Endothelial cell of umbilical vein (primary cell): ENCODE measurements at regions not wholly inside any gene's neighbourhood (a gene's known extent, or its start where the extent isn't known, plus 50 kb on each side); places are given as distances from the start of the nearest gene placed in this dataset.

Source experiments
- BruUV-seq: library from RNA; stranded (reverse); fragments of 400-500 nt; replicated peaks from 2 replicates; lab custom pipeline; 2021; lab: Mats Ljungman, UMichigan
- CTCF ChIA-PET: fragments of 300-600, 350-600 bp; sonication (Branson Sonifier 250); formaldehyde crosslinking; loops from one replicate; lab custom pipeline; 2021; ENCODE audit warnings: antibody characterized with exemption, inconsistent platforms; lab: Charles Lee
- POLR2A ChIA-PET: fragments of 300-600, 350-600 bp; sonication (Branson Sonifier 250); formaldehyde crosslinking; loops from one replicate; lab custom pipeline; 2021; ENCODE audit warnings: antibody characterized with exemption, inconsistent platforms; lab: Charles Lee
- DNase-seq: peaks from one replicate; pipeline ENCODE4 v3.0.0-alpha.2; 2011; ENCODE audit warnings: low read depth, low spot score
- FAIRE-seq: peaks from 2 replicates; lab custom pipeline; 2011; peaks lifted over from hg19 to GRCh38; lab: Jason Lieb, UNC
- H2AFZ ChIP-seq: 2 replicates; pipeline ENCODE4 v1.6.0; 2012; ENCODE audit warnings: low read depth, low read length, control low read depth, inconsistent platforms
- H3K27ac ChIP-seq: 2 replicates; pipeline ENCODE4 v1.5.1; 2011; ENCODE audit warnings: low read depth, mild to moderate bottlenecking, control low read depth, low read length, moderate library complexity; ENCODE audit not compliant: insufficient read depth
- H3K27me3 ChIP-seq, 2 experiments: 2 replicates each; pipeline versions ENCODE4 v1.6.0 to v1.6.1; 2011; ENCODE audit warnings: low read length in 2 of 2, mixed read lengths in 1 of 2; ENCODE audit not compliant: control insufficient read depth in 2 of 2, insufficient read depth in 2 of 2
- H3K36me3 ChIP-seq, 2 experiments: 2 replicates in 1 of 2; 3 replicates in 1 of 2; pipeline ENCODE4 v1.5.1; 2011; ENCODE audit warnings: low read length in 2 of 2, mild to moderate bottlenecking in 1 of 2, moderate library complexity in 1 of 2; ENCODE audit not compliant: control insufficient read depth in 2 of 2, insufficient read depth in 2 of 2; ENCODE audit errors: extremely low read depth in 1 of 2
- H3K4me1 ChIP-seq: 3 replicates; pipeline ENCODE4 v1.5.1; 2011; ENCODE audit warnings: mild to moderate bottlenecking, low read length; ENCODE audit not compliant: control insufficient read depth, insufficient read depth; ENCODE audit errors: extremely low read depth
- H3K4me2 ChIP-seq: 2 replicates; pipeline ENCODE4 v1.6.1; 2011; ENCODE audit warnings: low read length, control low read depth, mixed read lengths; ENCODE audit not compliant: insufficient read depth
- H3K4me3 ChIP-seq, 3 experiments: fragments of 200-600 bp in 1 of 3; sonication (generic), shearing (Covaris generic) in 1 of 3; replicated peaks in 1 of 3; 2 replicates each; pipeline ENCODE4 v1.5.1; 2011 to 2016; ENCODE audit warnings: control low read depth in 3 of 3, low read length in 3 of 3, mild to moderate bottlenecking in 2 of 3, inconsistent platforms in 1 of 3, low read depth in 1 of 3, moderate library complexity in 1 of 3; ENCODE audit not compliant: insufficient read depth in 1 of 3
- H3K79me2 ChIP-seq: 2 replicates; pipeline ENCODE4 v1.6.0; 2012; ENCODE audit warnings: low read length, inconsistent platforms; ENCODE audit not compliant: control insufficient read depth, insufficient read depth
- H3K9ac ChIP-seq: replicated peaks from 2 replicates; pipeline ENCODE3; 2011; ENCODE audit warnings: low read length, control low read depth; ENCODE audit not compliant: insufficient read depth; ENCODE audit errors: extremely low read depth
- H3K9me1 ChIP-seq: replicated peaks from 3 replicates; pipeline ENCODE4 v1.6.0; 2011; ENCODE audit warnings: mild to moderate bottlenecking, low read length; ENCODE audit not compliant: control insufficient read depth, insufficient read depth; ENCODE audit errors: extremely low read depth
- H3K9me3 ChIP-seq: replicated peaks from 2 replicates; pipeline ENCODE4 v1.5.1; 2012; ENCODE audit warnings: low read length, inconsistent platforms; ENCODE audit not compliant: control insufficient read depth, insufficient read depth
- H4K20me1 ChIP-seq: replicated peaks from 2 replicates; pipeline ENCODE3; 2011; ENCODE audit warnings: mild to moderate bottlenecking, low read length; ENCODE audit not compliant: control insufficient read depth, insufficient read depth; ENCODE audit errors: extremely low read depth
- EZH2 ChIP-seq: IDR thresholded peaks from 2 replicates; pipeline ENCODE4 v1.6.1; 2012; ENCODE audit warnings: borderline replicate concordance, low read depth, mild to moderate bottlenecking, moderate library complexity, low read length, inconsistent platforms; ENCODE audit not compliant: severe bottlenecking
- FOS ChIP-seq: IDR thresholded peaks from 2 replicates; pipeline ENCODE4 v1.6.1; 2011; ENCODE audit warnings: mild to moderate bottlenecking, low read length, moderate library complexity, borderline replicate concordance; ENCODE audit not compliant: insufficient read depth
- GATA2 ChIP-seq: IDR thresholded peaks from 2 replicates; pipeline ENCODE4 v1.7.0; 2011; ENCODE audit warnings: low read depth, mild to moderate bottlenecking, moderate library complexity, mixed read lengths, low read length; ENCODE audit not compliant: insufficient read length, insufficient read depth
- JUN ChIP-seq: IDR thresholded peaks from 2 replicates; pipeline ENCODE4 v1.6.1; 2011; ENCODE audit warnings: borderline replicate concordance, low read depth; ENCODE audit not compliant: insufficient read length, insufficient read depth
- MYC ChIP-seq: IDR thresholded peaks from one replicate; pipeline ENCODE4 v1.6.1; 2011; ENCODE audit warnings: mild to moderate bottlenecking, low read depth, low read length
- POLR2A ChIP-seq: IDR thresholded peaks from 2 replicates; pipeline ENCODE4 v1.6.1; 2012; ENCODE audit warnings: low read depth, mild to moderate bottlenecking, control low read depth, low read length
- POLR2AphosphoS5 ChIP-seq: IDR thresholded peaks from 2 replicates; pipeline ENCODE4 v1.6.1; 2012; ENCODE audit warnings: low read depth, mild to moderate bottlenecking, control low read depth, low read length, moderate library complexity; ENCODE audit not compliant: insufficient read depth
- dilution Hi-C: fragments of 300-500 bp; cut with MboI; formaldehyde crosslinking; loops from one replicate; pipeline ENCODE4 v1.15.0; 2019; ENCODE audit warnings: low sequenced_read_pairs; ENCODE audit not compliant: extremely low pct_ligation_motif_present
- intact Hi-C: fragments of 100-400 bp; cut with micrococcal nuclease; formaldehyde crosslinking; loops from one replicate; pipeline ENCODE4 v1.10.0; 2022
- TF ChIP-seq, protein P1 (sequence below): IDR thresholded peaks from 2 replicates; pipeline ENCODE4 v1.6.1; 2011; ENCODE audit not compliant: insufficient read depth, insufficient read length
- TF ChIP-seq, protein P2 (sequence below), 2 donors: IDR thresholded peaks; 1 replicate in 1 of 2; 2 replicates in 1 of 2; pipeline ENCODE4 v1.5.1; 2011; ENCODE audit warnings: low read length in 2 of 2, mild to moderate bottlenecking in 2 of 2, moderate library complexity in 2 of 2, control low read depth in 1 of 2, inconsistent platforms in 1 of 2, low read depth in 1 of 2; ENCODE audit not compliant: insufficient read depth in 1 of 2; ENCODE audit errors: extremely low read depth in 1 of 2

DNA sequence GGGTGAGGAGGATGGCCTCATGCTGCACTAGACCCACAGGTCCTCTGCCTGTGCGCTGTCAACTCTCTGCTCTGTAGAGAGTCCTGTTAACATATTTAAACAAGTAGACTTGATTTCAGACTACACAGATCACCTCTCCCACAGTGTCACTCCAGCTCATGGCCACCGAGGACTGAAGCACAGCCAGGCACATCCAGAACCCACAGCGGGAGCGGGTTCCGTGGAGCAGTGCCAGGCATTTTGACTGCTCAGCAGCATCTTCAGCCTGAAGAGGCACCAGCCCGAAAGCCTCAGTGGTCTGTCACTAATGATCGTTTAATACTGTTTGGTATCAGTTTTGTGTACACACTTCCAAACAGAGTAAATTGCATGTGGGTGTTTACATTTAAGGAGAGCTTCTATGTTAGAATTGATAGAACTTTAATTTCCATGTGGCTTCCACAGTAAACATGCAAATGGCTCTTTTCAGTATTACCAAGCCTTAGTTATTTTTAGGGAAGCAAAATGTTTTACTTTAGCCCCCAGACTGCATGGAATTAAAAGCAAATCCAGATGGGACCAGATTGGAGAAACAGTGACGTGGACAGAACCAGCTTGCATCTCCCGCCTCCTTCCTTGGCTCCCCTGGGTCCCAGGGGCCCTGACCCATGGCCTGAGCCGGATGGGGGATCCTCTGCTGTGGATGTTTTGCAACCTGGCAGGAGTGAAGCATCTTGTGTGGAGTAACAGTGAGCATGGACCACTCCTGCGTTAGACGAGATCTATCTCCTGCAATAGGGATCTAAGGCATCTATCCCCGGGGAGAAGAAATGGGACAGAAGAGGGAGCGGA, 196.7 kb upstream of the CDH4 start:
- H3K4me3 ChIP-seq, result no peak overlapping the region
- H3K36me3 ChIP-seq, result no peaks in the 10 kb centered on the region
- H3K27me3 ChIP-seq, result no peaks in the 10 kb centered on the region
- ChIA-PET POLR2A (no interaction called here), CTCF (no interaction called here)
- intact Hi-C loops (no loop called here), dilution Hi-C loops (no loop called here)
- FAIRE-seq, result no peak
- no peak overlapping the region for H3K9ac ChIP-seq
- no peaks in the 10 kb centered on the region for H3K4me1 ChIP-seq
- H3K9me3 ChIP-seq, result peaks cover 15% of the 10 kb centered on the region
- TF ChIP-seq MYC (no peak), JUN (no peak), FOS (no peak), POLR2A (no peak), POLR2AphosphoS5 (no peak), EZH2 (no peak), GATA2 (no peak)
- TF ChIP-seq, protein P1, sequence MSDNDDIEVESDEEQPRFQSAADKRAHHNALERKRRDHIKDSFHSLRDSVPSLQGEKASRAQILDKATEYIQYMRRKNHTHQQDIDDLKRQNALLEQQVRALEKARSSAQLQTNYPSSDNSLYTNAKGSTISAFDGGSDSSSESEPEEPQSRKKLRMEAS, result no peak
- TF ChIP-seq, protein P2, sequence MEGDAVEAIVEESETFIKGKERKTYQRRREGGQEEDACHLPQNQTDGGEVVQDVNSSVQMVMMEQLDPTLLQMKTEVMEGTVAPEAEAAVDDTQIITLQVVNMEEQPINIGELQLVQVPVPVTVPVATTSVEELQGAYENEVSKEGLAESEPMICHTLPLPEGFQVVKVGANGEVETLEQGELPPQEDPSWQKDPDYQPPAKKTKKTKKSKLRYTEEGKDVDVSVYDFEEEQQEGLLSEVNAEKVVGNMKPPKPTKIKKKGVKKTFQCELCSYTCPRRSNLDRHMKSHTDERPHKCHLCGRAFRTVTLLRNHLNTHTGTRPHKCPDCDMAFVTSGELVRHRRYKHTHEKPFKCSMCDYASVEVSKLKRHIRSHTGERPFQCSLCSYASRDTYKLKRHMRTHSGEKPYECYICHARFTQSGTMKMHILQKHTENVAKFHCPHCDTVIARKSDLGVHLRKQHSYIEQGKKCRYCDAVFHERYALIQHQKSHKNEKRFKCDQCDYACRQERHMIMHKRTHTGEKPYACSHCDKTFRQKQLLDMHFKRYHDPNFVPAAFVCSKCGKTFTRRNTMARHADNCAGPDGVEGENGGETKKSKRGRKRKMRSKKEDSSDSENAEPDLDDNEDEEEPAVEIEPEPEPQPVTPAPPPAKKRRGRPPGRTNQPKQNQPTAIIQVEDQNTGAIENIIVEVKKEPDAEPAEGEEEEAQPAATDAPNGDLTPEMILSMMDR (IDR thresholded peaks at IDR 0.05; ENCODE audit: extremely low read depth in 1 of 2, insufficient read depth in 1 of 2, low read depth in 1 of 2, low read length in 2 of 2), result no peak
- H2AFZ ChIP-seq, result no peak overlapping the region
- no TSS peak for BruUV-seq
- H3K9me1 ChIP-seq, result no peaks in the 10 kb centered on the region
- DNase-seq, result no peak
- H3K79me2 ChIP-seq, result no peaks in the 10 kb centered on the region
- no peak overlapping the region for H3K27ac ChIP-seq
- no peak overlapping the region for H3K4me2 ChIP-seq
- no peaks in the 10 kb centered on the region for H4K20me1 ChIP-seq
